Endothelial cell of umbilical vein (primary cell): ENCODE measurements at regions not wholly inside any gene's neighbourhood (a gene's known extent, or its start where the extent isn't known, plus 50 kb on each side); places are given as distances from the start of the nearest gene placed in this dataset.

ENCODE experiments used
- BruUV-seq: library from RNA; stranded (reverse); fragments of 400-500 nt; replicated peaks from 2 replicates; lab custom pipeline; 2021; lab: Mats Ljungman, UMichigan
- CTCF ChIA-PET: fragments of 300-600, 350-600 bp; sonication (Branson Sonifier 250); formaldehyde crosslinking; loops from one replicate; lab custom pipeline; 2021; ENCODE audit warnings: antibody characterized with exemption, inconsistent platforms; lab: Charles Lee
- POLR2A ChIA-PET: fragments of 300-600, 350-600 bp; sonication (Branson Sonifier 250); formaldehyde crosslinking; loops from one replicate; lab custom pipeline; 2021; ENCODE audit warnings: antibody characterized with exemption, inconsistent platforms; lab: Charles Lee
- DNase-seq: peaks from one replicate; pipeline ENCODE4 v3.0.0-alpha.2; 2011; ENCODE audit warnings: low read depth, low spot score
- FAIRE-seq: peaks from 2 replicates; lab custom pipeline; 2011; peaks lifted over from hg19 to GRCh38; lab: Jason Lieb, UNC
- H2AFZ ChIP-seq: 2 replicates; pipeline ENCODE4 v1.6.0; 2012; ENCODE audit warnings: low read depth, low read length, control low read depth, inconsistent platforms
- H3K27ac ChIP-seq: 2 replicates; pipeline ENCODE4 v1.5.1; 2011; ENCODE audit warnings: low read depth, mild to moderate bottlenecking, control low read depth, low read length, moderate library complexity; ENCODE audit not compliant: insufficient read depth
- H3K27me3 ChIP-seq, 2 experiments: 2 replicates each; pipeline versions ENCODE4 v1.6.0 to v1.6.1; 2011; ENCODE audit warnings: low read length in 2 of 2, mixed read lengths in 1 of 2; ENCODE audit not compliant: control insufficient read depth in 2 of 2, insufficient read depth in 2 of 2
- H3K36me3 ChIP-seq, 2 experiments: 2 replicates in 1 of 2; 3 replicates in 1 of 2; pipeline ENCODE4 v1.5.1; 2011; ENCODE audit warnings: low read length in 2 of 2, mild to moderate bottlenecking in 1 of 2, moderate library complexity in 1 of 2; ENCODE audit not compliant: control insufficient read depth in 2 of 2, insufficient read depth in 2 of 2; ENCODE audit errors: extremely low read depth in 1 of 2
- H3K4me1 ChIP-seq: 3 replicates; pipeline ENCODE4 v1.5.1; 2011; ENCODE audit warnings: mild to moderate bottlenecking, low read length; ENCODE audit not compliant: control insufficient read depth, insufficient read depth; ENCODE audit errors: extremely low read depth
- H3K4me2 ChIP-seq: 2 replicates; pipeline ENCODE4 v1.6.1; 2011; ENCODE audit warnings: low read length, control low read depth, mixed read lengths; ENCODE audit not compliant: insufficient read depth
- H3K4me3 ChIP-seq, 3 experiments: fragments of 200-600 bp in 1 of 3; sonication (generic), shearing (Covaris generic) in 1 of 3; replicated peaks in 1 of 3; 2 replicates each; pipeline ENCODE4 v1.5.1; 2011 to 2016; ENCODE audit warnings: control low read depth in 3 of 3, low read length in 3 of 3, mild to moderate bottlenecking in 2 of 3, inconsistent platforms in 1 of 3, low read depth in 1 of 3, moderate library complexity in 1 of 3; ENCODE audit not compliant: insufficient read depth in 1 of 3
- H3K79me2 ChIP-seq: 2 replicates; pipeline ENCODE4 v1.6.0; 2012; ENCODE audit warnings: low read length, inconsistent platforms; ENCODE audit not compliant: control insufficient read depth, insufficient read depth
- H3K9ac ChIP-seq: replicated peaks from 2 replicates; pipeline ENCODE3; 2011; ENCODE audit warnings: low read length, control low read depth; ENCODE audit not compliant: insufficient read depth; ENCODE audit errors: extremely low read depth
- H3K9me1 ChIP-seq: replicated peaks from 3 replicates; pipeline ENCODE4 v1.6.0; 2011; ENCODE audit warnings: mild to moderate bottlenecking, low read length; ENCODE audit not compliant: control insufficient read depth, insufficient read depth; ENCODE audit errors: extremely low read depth
- H3K9me3 ChIP-seq: replicated peaks from 2 replicates; pipeline ENCODE4 v1.5.1; 2012; ENCODE audit warnings: low read length, inconsistent platforms; ENCODE audit not compliant: control insufficient read depth, insufficient read depth
- H4K20me1 ChIP-seq: replicated peaks from 2 replicates; pipeline ENCODE3; 2011; ENCODE audit warnings: mild to moderate bottlenecking, low read length; ENCODE audit not compliant: control insufficient read depth, insufficient read depth; ENCODE audit errors: extremely low read depth
- CTCF ChIP-seq, 2 donors: IDR thresholded peaks; 1 replicate in 1 of 2; 2 replicates in 1 of 2; pipeline ENCODE4 v1.5.1; 2011; ENCODE audit warnings: low read length in 2 of 2, mild to moderate bottlenecking in 2 of 2, moderate library complexity in 2 of 2, control low read depth in 1 of 2, inconsistent platforms in 1 of 2, low read depth in 1 of 2; ENCODE audit not compliant: insufficient read depth in 1 of 2; ENCODE audit errors: extremely low read depth in 1 of 2
- EZH2 ChIP-seq: IDR thresholded peaks from 2 replicates; pipeline ENCODE4 v1.6.1; 2012; ENCODE audit warnings: borderline replicate concordance, low read depth, mild to moderate bottlenecking, moderate library complexity, low read length, inconsistent platforms; ENCODE audit not compliant: severe bottlenecking
- FOS ChIP-seq: IDR thresholded peaks from 2 replicates; pipeline ENCODE4 v1.6.1; 2011; ENCODE audit warnings: mild to moderate bottlenecking, low read length, moderate library complexity, borderline replicate concordance; ENCODE audit not compliant: insufficient read depth
- GATA2 ChIP-seq: IDR thresholded peaks from 2 replicates; pipeline ENCODE4 v1.7.0; 2011; ENCODE audit warnings: low read depth, mild to moderate bottlenecking, moderate library complexity, mixed read lengths, low read length; ENCODE audit not compliant: insufficient read length, insufficient read depth
- JUN ChIP-seq: IDR thresholded peaks from 2 replicates; pipeline ENCODE4 v1.6.1; 2011; ENCODE audit warnings: borderline replicate concordance, low read depth; ENCODE audit not compliant: insufficient read length, insufficient read depth
- MAX ChIP-seq: IDR thresholded peaks from 2 replicates; pipeline ENCODE4 v1.6.1; 2011; ENCODE audit not compliant: insufficient read depth, insufficient read length
- MYC ChIP-seq: IDR thresholded peaks from one replicate; pipeline ENCODE4 v1.6.1; 2011; ENCODE audit warnings: mild to moderate bottlenecking, low read depth, low read length
- POLR2A ChIP-seq: IDR thresholded peaks from 2 replicates; pipeline ENCODE4 v1.6.1; 2012; ENCODE audit warnings: low read depth, mild to moderate bottlenecking, control low read depth, low read length
- POLR2AphosphoS5 ChIP-seq: IDR thresholded peaks from 2 replicates; pipeline ENCODE4 v1.6.1; 2012; ENCODE audit warnings: low read depth, mild to moderate bottlenecking, control low read depth, low read length, moderate library complexity; ENCODE audit not compliant: insufficient read depth
- dilution Hi-C: fragments of 300-500 bp; cut with MboI; formaldehyde crosslinking; loops from one replicate; pipeline ENCODE4 v1.15.0; 2019; ENCODE audit warnings: low sequenced_read_pairs; ENCODE audit not compliant: extremely low pct_ligation_motif_present
- intact Hi-C: fragments of 100-400 bp; cut with micrococcal nuclease; formaldehyde crosslinking; loops from one replicate; pipeline ENCODE4 v1.10.0; 2022

GRCh38 chr6:55958790-55959189 is 83.4 kb upstream of the BMP5 start:
- no peak overlapping the region for H3K9ac ChIP-seq
- H3K27me3 ChIP-seq, result no peaks in the 10 kb centered on the region
- DNase-seq (no peak), FAIRE-seq (no peak)
- ChIA-PET CTCF (interaction anchor here (1.2 kb wide), 1 partner anchor 223 kb away, joined by 4 read pairs; no protein-coding TSS in a partner anchor), POLR2A (no interaction called here)
- H3K9me3 ChIP-seq, result no peaks in the 10 kb centered on the region
- no peak overlapping the region for H3K27ac ChIP-seq
- H3K4me2 ChIP-seq, result no peak overlapping the region
- no peaks in the 10 kb centered on the region for H3K9me1 ChIP-seq
- dilution Hi-C loops (no loop called here), intact Hi-C loops (no loop called here)
- no peaks in the 10 kb centered on the region for H3K4me1 ChIP-seq
- TF ChIP-seq MAX (no peak), POLR2AphosphoS5 (no peak), POLR2A (no peak), GATA2 (no peak), CTCF (IDR thresholded peaks at IDR 0.05; ENCODE audit: extremely low read depth in 1 of 2, insufficient read depth in 1 of 2, low read depth in 1 of 2, low read length in 2 of 2) (no peak), EZH2 (no peak), JUN (no peak), MYC (no peak), FOS (no peak)
- no peak overlapping the region for H2AFZ ChIP-seq
- H3K4me3 ChIP-seq, result no peak overlapping the region
- no peaks in the 10 kb centered on the region for H4K20me1 ChIP-seq
- no peaks in the 10 kb centered on the region for H3K79me2 ChIP-seq
- no peaks in the 10 kb centered on the region for H3K36me3 ChIP-seq
- no TSS peak for BruUV-seq
